Bronchial epithelial cell (primary cell): ENCODE measurements at regions not wholly inside any gene's neighbourhood (a gene's known extent, or its start where the extent isn't known, plus 50 kb on each side); places are given as distances from the start of the nearest gene placed in this dataset.
A peak's percentile ranks its signal among the peaks of the same experiment; 100 is the strongest.
"Not testable (repeated sequence)": the region's sequence is repeated elsewhere in the genome, so short reads cannot be mapped to it uniquely, and the experiment has no call there.

Source experiments
- DNase-seq: peaks from one replicate; pipeline ENCODE4 v3.0.0-alpha.2; 2010; ENCODE audit warnings: low read depth
- FAIRE-seq: peaks from 2 replicates; lab custom pipeline; 2011; peaks lifted over from hg19 to GRCh38; lab: Jason Lieb, UNC
- H3K27me3 ChIP-seq: 2 replicates; pipeline ENCODE4 v1.5.1; 2011; ENCODE audit warnings: low read length; ENCODE audit not compliant: control insufficient read depth, insufficient read depth
- H3K36me3 ChIP-seq: 2 replicates; pipeline ENCODE4 v1.5.1; 2011; ENCODE audit warnings: low read length; ENCODE audit not compliant: control insufficient read depth, insufficient read depth
- H3K4me3 ChIP-seq: 2 replicates; pipeline ENCODE4 v1.5.1; 2011; ENCODE audit warnings: mild to moderate bottlenecking, low read depth, low read length, control low read depth
- TF ChIP-seq, protein P1 (sequence below): IDR thresholded peaks from 2 replicates; pipeline ENCODE4 v1.5.1; 2011; ENCODE audit warnings: mild to moderate bottlenecking, moderate library complexity, low read length, control low read depth, inconsistent platforms; ENCODE audit not compliant: insufficient read depth, severe bottlenecking

- FAIRE-seq = no peak
- Histone ChIP-seq H3K36me3 (no peaks in the 10 kb centered on the region), H3K4me3 (no peak overlapping the region), H3K27me3 (no peaks in the 10 kb centered on the region)
- DNase-seq = no peak
- TF ChIP-seq, protein P1, sequence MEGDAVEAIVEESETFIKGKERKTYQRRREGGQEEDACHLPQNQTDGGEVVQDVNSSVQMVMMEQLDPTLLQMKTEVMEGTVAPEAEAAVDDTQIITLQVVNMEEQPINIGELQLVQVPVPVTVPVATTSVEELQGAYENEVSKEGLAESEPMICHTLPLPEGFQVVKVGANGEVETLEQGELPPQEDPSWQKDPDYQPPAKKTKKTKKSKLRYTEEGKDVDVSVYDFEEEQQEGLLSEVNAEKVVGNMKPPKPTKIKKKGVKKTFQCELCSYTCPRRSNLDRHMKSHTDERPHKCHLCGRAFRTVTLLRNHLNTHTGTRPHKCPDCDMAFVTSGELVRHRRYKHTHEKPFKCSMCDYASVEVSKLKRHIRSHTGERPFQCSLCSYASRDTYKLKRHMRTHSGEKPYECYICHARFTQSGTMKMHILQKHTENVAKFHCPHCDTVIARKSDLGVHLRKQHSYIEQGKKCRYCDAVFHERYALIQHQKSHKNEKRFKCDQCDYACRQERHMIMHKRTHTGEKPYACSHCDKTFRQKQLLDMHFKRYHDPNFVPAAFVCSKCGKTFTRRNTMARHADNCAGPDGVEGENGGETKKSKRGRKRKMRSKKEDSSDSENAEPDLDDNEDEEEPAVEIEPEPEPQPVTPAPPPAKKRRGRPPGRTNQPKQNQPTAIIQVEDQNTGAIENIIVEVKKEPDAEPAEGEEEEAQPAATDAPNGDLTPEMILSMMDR = no peak
Observed at GRCh38 chr4:123652476-123652875, 255.9 kb downstream of the SPRY1 start.

DNA sequence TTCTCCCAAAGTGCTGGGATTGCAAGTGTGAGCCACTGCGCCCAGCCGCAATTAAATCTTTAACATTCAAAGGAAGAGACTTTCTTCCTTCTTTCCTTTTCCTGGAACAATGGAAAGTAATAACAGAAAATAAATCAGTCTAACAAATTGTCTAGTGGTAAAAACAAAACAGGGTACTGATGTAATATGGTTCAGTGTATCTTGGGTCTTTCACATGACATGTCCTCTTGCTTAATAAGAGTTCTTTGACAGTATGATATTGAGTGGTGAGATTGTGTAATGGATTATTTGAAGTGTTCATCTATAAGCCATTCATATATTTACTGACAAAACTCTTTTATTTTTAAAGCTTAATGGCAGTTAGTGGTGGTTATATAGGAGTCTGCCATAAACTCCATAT is 256.6 kb downstream of the SPRY1 start:
- H3K36me3 ChIP-seq = no peaks in the 10 kb centered on the region
- DNase-seq (no peak), FAIRE-seq (no peak)
- no peak overlapping the region for H3K4me3 ChIP-seq
- H3K27me3 ChIP-seq = no peaks in the 10 kb centered on the region
- TF ChIP-seq, protein P1 = no peak

- H3K4me3 ChIP-seq, FAIRE-seq, DNase-seq, H3K36me3 ChIP-seq, H3K27me3 ChIP-seq: not testable (repeated sequence)
Observed at GRCh38 chr4:123656746-123657294, 260.2 kb downstream of the SPRY1 start.

- not testable (repeated sequence) for FAIRE-seq, H3K27me3 ChIP-seq
Observed at GRCh38 chr4:123657606-123658005, 261.0 kb downstream of the SPRY1 start.

DNA sequence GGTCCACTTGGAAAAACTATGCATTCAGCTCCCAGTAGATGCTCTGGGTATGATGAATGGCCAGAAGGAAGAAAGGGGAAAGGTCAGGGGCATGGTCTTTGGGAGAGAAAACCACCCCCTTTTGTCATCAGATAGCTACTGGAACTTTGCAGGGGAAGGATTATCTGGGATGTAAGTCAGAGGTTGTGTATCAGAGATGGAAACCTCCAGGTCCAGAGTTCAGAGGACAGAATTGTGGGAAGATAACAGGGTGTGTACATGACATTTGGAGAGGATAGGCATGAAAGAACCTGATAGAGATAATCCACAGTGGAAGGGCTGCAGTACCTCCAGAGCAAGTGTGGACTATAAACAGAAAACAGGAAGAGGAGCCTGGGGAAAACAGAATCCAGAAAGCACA is 262.7 kb downstream of the SPRY1 start:
- no peak for FAIRE-seq
- no peak for DNase-seq
- TF ChIP-seq, protein P1 = no peak
- H3K36me3 ChIP-seq = no peaks in the 10 kb centered on the region
- no peaks in the 10 kb centered on the region for H3K27me3 ChIP-seq
- no peak overlapping the region for H3K4me3 ChIP-seq

More at GRCh38 chr4:123657606-123658005, 261.0 kb downstream of the SPRY1 start:
- not testable (repeated sequence) for DNase-seq, H3K4me3 ChIP-seq, H3K36me3 ChIP-seq

GRCh38 chr4:123659730-123660129 is 263.1 kb downstream of the SPRY1 start:
- Histone ChIP-seq H3K36me3 (no peaks in the 10 kb centered on the region), H3K4me3 (no peak overlapping the region), H3K27me3 (no peaks in the 10 kb centered on the region)
- TF ChIP-seq, protein P1 = peak; percentile 30
- DNase-seq (peak; percentile 42), FAIRE-seq (no peak)

DNA sequence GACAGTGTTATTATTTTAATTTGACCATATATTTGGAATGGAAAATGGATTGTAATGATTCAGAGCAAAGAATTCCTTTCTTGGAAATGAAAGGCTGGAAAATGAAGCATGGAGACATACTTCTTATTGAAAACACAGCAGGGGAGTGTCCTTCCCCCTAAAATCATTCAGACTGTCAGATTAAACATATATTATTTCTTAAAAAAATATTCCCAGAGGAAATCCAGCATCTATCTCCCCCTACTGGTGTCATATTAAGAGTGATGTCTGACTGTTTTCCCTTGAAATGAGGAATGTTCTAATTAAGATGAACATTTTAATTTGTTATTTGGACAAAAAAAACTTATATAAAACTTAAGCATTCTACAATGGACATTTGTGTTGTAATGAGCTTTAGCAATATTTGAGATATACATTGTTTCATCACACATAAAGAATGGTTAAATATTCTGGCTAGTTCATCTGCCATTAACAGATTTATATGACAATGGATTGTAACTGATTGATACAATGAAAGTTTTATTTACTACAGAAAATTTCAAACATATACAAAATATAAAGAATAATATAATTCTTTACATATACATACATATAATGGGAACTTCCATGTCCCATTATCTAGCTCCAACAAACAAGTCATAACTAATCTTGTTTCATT is 264.6 kb downstream of the SPRY1 start:
- no peak for FAIRE-seq
- DNase-seq = peak; percentile 44
- Histone ChIP-seq H3K27me3 (no peaks in the 10 kb centered on the region), H3K36me3 (no peaks in the 10 kb centered on the region), H3K4me3 (no peak overlapping the region)
- TF ChIP-seq, protein P1 = peak; percentile 39
